Esophagus muscularis mucosa (tissue), 4 donors: ENCODE measurements at regions not wholly inside any gene's neighbourhood (a gene's known extent, or its start where the extent isn't known, plus 50 kb on each side); places are given as distances from the start of the nearest gene placed in this dataset.
A peak's percentile ranks its signal among the peaks of the same experiment; 100 is the strongest.

Source experiments
- DNase-seq: peaks from one replicate; pipeline ENCODE4 v3.0.0-alpha.2; 2017; ENCODE audit errors: extremely low spot score
- H3K27ac ChIP-seq, 4 donors: fragments of 200-600 bp; sonication (generic); replicated peaks in 1 of 4; 1 replicate in 3 of 4; 2 replicates in 1 of 4; pipeline ENCODE4 v1.5.1; 2016 to 2019; ENCODE audit warnings: mild to moderate bottlenecking in 1 of 4
- H3K27me3 ChIP-seq, 4 donors: fragments of 200-600 bp; sonication (generic); one replicate each; pipeline versions ENCODE4 v1.5.1 to v1.6.0; 2016 to 2019
- H3K36me3 ChIP-seq, 4 donors: fragments of 200-600 bp; sonication (generic); one replicate each; pipeline ENCODE4 v1.5.1; 2016 to 2019
- H3K4me1 ChIP-seq, 4 donors: fragments of 200-600 bp; sonication (generic); one replicate each; pipeline ENCODE4 v1.5.1; 2016 to 2019
- H3K4me3 ChIP-seq, 4 donors: fragments of 200-600 bp; sonication (generic); 1 replicate in 2 of 4; 2 replicates in 2 of 4; pipeline ENCODE4 v1.5.1; 2016 to 2019; ENCODE audit warnings: mild to moderate bottlenecking in 4 of 4, moderate library complexity in 1 of 4
- H3K9me3 ChIP-seq, 4 donors: fragments of 200-600 bp; sonication (generic); 1 replicate in 3 of 4; 2 replicates in 1 of 4; pipeline ENCODE4 v1.5.1; 2016 to 2019
- CTCF ChIP-seq, 3 experiments: fragments of 200-600 bp in 2 of 3; fragments of 450-650 bp in 1 of 3; sonication (generic) in 2 of 3; IDR thresholded peaks; one replicate each; pipeline ENCODE4 v1.5.1; 2017 to 2019; ENCODE audit warnings: antibody characterized with exemption in 3 of 3, mild to moderate bottlenecking in 2 of 3, moderate library complexity in 1 of 3
- EP300 ChIP-seq: sonication (generic); formaldehyde crosslinking; IDR thresholded peaks from one replicate; pipeline ENCODE4 v1.6.1; 2017; ENCODE audit warnings: antibody characterized with exemption
- POLR2A ChIP-seq: fragments of 450-650 bp; IDR thresholded peaks from one replicate; pipeline ENCODE4 v1.6.1; 2017; ENCODE audit warnings: antibody characterized with exemption, moderate library complexity, mild to moderate bottlenecking, low read depth
- POLR2AphosphoS5 ChIP-seq, 2 donors: sonication (generic); formaldehyde crosslinking; IDR thresholded peaks; one replicate each; pipeline ENCODE4 v1.6.1; 2017; ENCODE audit warnings: antibody characterized with exemption in 2 of 2
- WGBS: methylation state at CpG from one replicate; pipeline ENCODE4 v1.1.5; 2018; 5-methylcytosine and 5-hydroxymethylcytosine counted together
- intact Hi-C: fragments of 100-400 bp; cut with DNase I; formaldehyde crosslinking; loops from one replicate; pipeline ENCODE4 v1.15.1; 2023

DNA sequence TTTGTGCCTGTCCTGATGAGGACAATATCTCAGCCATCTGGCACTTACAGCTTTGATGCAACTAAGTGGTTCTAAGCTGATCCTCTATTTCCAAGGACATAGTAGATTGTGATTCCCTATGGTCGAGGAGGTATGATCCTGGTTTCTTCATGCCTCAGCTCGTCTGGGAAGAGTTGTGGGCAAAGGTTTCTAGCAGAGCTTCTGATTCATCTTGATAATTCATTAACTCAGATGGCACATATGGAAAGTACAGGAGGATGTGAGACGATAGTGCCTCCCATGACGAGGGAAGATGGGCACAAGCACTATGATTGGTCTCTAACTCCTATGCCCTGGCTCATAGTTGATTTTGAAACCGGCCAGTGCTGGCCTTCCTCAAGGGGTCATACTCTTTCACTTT lies 334.2 kb upstream of the SEMA6D start:
- intact Hi-C loops, result no loop called here
- Histone ChIP-seq H3K27ac (no peak overlapping the region), H3K4me1 (peaks cover 0 to 17% (median 12%) of the 10 kb centered on the region in 4 donors), H3K36me3 (no peaks in the 10 kb centered on the region), H3K9me3 (no peaks in the 10 kb centered on the region), H3K27me3 (no peaks in the 10 kb centered on the region), H3K4me3 (no peak overlapping the region)
- WGBS, result 95% methylated on average over 5 of the region's 5 CpGs
- DNase-seq, result no peak
- TF ChIP-seq POLR2A (no peak), CTCF (IDR thresholded peaks at IDR 0.05) (no peak), POLR2AphosphoS5 (IDR thresholded peaks at IDR 0.05) (no peak), EP300 (no peak)

GRCh38 chr15:47383801-47384200 lies 333.5 kb upstream of the SEMA6D start:
- H3K4me1 ChIP-seq, result peaks cover 0 to 17% (median 12%) of the 10 kb centered on the region in 4 donors
- H3K4me3 ChIP-seq, result no peak overlapping the region
- H3K9me3 ChIP-seq, result no peaks in the 10 kb centered on the region
- no peaks in the 10 kb centered on the region for H3K27me3 ChIP-seq
- no peak for DNase-seq
- 54% methylated on average over 3 of the region's 3 CpGs for WGBS
- no peaks in the 10 kb centered on the region for H3K36me3 ChIP-seq
- peak overlapping the region in 2 of 4 donors; percentile 15 to 52 for H3K27ac ChIP-seq
- intact Hi-C loops, result no loop called here
- no peak for TF ChIP-seq POLR2AphosphoS5 (IDR thresholded peaks at IDR 0.05)
- no peak for TF ChIP-seq EP300
- TF ChIP-seq POLR2A, result no peak
- no peak for TF ChIP-seq CTCF (IDR thresholded peaks at IDR 0.05)

- Histone ChIP-seq H3K36me3 (no peaks in the 10 kb centered on the region), H3K9me3 (no peaks in the 10 kb centered on the region), H3K4me1 (peaks cover 0 to 17% (median 12%) of the 10 kb centered on the region in 4 donors), H3K4me3 (no peak overlapping the region), H3K27me3 (no peaks in the 10 kb centered on the region), H3K27ac (peak overlapping the region in 2 of 4 donors; percentile 15 to 52)
- WGBS, result 39% methylated on average over 4 of the region's 4 CpGs
- TF ChIP-seq CTCF (IDR thresholded peaks at IDR 0.05) (no peak), POLR2A (no peak), EP300 (peak; percentile 56), POLR2AphosphoS5 (IDR thresholded peaks at IDR 0.05) (peak in 1 of 2 donors; percentile 63)
- intact Hi-C loops, result no loop called here
- no peak for DNase-seq
Observed at GRCh38 chr15:47384341-47384740, 333.0 kb upstream of the SEMA6D start.

GRCh38 chr15:47384776-47385175 lies 332.5 kb upstream of the SEMA6D start:
- 71% methylated on average over 2 of the region's 2 CpGs for WGBS
- Histone ChIP-seq H3K36me3 (no peaks in the 10 kb centered on the region), H3K27me3 (no peaks in the 10 kb centered on the region), H3K9me3 (no peaks in the 10 kb centered on the region), H3K4me1 (peaks cover 0 to 17% (median 12%) of the 10 kb centered on the region in 4 donors), H3K4me3 (no peak overlapping the region), H3K27ac (no peak overlapping the region)
- intact Hi-C loops, result no loop called here
- no peak for DNase-seq
- no peak for TF ChIP-seq EP300
- no peak for TF ChIP-seq POLR2AphosphoS5 (IDR thresholded peaks at IDR 0.05)
- no peak for TF ChIP-seq POLR2A
- TF ChIP-seq CTCF (IDR thresholded peaks at IDR 0.05), result no peak

DNA sequence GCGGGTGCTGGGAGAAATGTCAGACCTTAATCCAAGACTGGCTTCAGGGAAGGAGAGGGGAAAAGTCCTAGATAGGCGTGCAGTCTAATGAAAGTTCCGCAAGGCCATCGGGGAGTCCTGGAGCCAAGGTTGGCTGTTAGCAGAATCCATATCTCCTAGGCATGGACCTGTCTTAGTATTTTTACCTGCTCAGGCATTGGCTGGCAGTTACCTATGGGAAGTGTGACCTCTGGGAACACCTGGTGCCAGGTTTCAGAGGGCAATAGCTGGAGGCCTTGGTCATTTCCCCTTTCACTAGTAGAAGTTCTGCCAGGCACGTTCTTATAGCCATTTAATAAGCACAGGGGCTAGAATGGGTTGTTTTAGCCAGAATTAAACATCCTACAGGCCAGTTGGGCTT lies 330.8 kb upstream of the SEMA6D start:
- H3K9me3 ChIP-seq, result no peaks in the 10 kb centered on the region
- no peaks in the 10 kb centered on the region for H3K27me3 ChIP-seq
- 95% methylated on average over 5 of the region's 5 CpGs for WGBS
- TF ChIP-seq EP300 (no peak), CTCF (IDR thresholded peaks at IDR 0.05) (no peak), POLR2A (no peak), POLR2AphosphoS5 (IDR thresholded peaks at IDR 0.05) (no peak)
- H3K36me3 ChIP-seq, result no peaks in the 10 kb centered on the region
- H3K4me1 ChIP-seq, result peaks cover 0 to 17% (median 12%) of the 10 kb centered on the region in 4 donors
- intact Hi-C loops, result no loop called here
- H3K27ac ChIP-seq, result no peak overlapping the region
- DNase-seq, result no peak
- H3K4me3 ChIP-seq, result no peak overlapping the region
